ENCODE measurements at regions not wholly inside any gene's neighbourhood (a gene's known extent, or its start where the extent isn't known, plus 50 kb on each side); places are given as distances from the start of the nearest gene placed in this dataset.
"Not testable (repeated sequence)": the region's sequence is repeated elsewhere in the genome, so short reads cannot be mapped to it uniquely, and the experiment has no call there.

DNA sequence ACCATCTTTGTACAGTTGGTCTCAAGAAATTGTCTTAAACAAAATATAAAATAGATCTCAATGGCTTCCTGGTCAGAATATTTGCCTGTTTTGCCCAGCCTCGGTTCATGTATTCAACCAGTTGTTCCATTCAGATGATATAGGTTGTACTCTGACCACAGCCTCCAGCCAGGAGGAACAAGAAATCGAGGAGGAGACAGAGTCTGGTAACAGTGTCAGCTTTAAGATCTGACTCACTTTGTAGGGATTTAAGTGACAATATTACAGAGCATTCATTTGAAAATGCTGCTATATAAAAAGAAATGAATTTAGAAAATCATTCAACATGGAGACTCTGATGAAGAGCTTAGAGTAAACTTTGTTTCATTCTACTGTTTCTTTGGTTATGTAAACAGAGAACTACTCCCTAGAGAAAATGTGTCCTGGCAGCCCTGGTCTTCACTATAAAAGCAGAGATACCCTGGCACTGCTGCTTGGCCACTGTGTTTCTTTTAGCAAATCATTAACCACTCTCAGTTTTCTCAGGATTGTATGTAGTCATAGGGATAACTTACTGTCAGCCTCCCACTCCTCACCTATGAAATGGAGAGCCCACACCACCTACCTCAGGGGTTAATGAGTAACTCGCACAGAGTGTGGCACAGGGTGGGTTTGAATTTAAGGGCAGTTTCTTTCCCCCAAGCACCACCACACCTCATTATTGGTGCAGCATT is 53.5 kb downstream of the PAGE2 start:
- DNase-seq: no peak

- DNase-seq: no peak
Measured at GRCh38 chrX:55142919-55143310, 54.1 kb downstream of the PAGE2 start.

DNA sequence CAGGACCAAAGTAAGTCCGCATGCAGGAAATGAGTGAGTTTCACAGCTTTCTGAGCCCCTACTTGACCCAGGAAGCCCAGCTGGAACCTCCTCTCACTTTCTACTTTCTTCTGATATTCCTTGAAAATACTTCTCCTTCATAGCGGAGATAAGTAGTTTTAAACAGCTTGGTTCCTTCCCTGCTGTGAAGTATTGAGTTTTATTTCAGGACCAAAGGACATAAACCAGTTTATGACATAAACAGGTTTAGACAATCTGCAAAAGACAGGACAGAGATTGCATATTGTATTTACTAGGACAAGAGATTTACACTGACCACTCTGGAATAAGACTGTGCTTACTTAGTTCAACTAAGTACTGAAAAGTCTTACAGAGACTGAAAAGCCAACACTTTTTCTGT is 54.8 kb downstream of the PAGE2 start:
- no peak for DNase-seq

- no peak for DNase-seq
Measured at GRCh38 chrX:55144697-55145096, 55.9 kb downstream of the PAGE2 start.

GRCh38 chrX:55149242-55149641 is 60.4 kb downstream of the PAGE2 start:
- no peak for DNase-seq

GRCh38 chrX:55151199-55151598 is 62.4 kb downstream of the PAGE2 start:
- no peak for DNase-seq

- DNase-seq: no peak
Measured at GRCh38 chrX:55159551-55159950, 60.6 kb upstream of the PAGE5 start.

DNA sequence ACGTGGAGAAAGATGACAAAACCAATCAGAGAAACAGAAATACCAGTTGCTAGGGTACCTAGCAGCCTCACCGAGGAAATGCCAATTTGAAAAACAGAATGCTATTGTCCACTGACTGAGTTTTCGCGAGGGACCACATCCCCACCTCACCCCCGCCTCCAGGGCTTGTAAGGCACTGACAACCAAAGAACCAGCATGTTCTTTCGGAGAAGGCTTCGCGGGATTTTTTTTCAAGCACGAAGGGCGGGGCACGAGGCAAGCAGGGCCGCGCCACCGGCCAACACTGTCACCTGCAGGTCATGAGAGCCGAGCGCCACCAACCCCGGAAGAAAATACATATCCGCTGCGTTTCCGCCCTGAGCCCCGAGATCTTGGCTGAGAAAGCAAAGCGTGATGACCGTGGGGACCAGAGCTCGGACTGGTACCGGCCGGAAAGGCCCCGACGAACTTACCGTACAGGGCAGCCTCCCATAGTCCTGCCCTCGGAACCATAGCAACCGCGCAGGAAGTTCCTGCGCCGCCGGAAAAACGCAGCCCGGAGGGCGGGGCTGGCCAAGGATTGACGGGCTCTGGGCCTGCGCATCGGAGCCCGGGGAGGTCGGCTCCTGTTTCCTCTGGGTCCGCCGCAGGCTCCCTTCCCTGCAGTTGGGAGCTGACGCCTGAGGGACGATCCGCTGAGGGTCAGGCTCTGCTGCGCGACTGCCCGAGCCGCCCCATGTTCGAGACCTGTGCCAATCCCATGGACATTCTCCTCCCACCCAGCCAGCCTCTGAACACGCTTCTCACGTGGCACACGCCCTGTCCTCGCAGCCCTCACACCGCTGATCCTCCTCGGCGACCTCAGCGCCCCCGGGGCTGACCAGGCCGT is 59.2 kb upstream of the PAGE5 start:
- peak; percentile 86 to 97 (median 94) for DNase-seq

- DNase-seq: no peak
Measured at GRCh38 chrX:55161581-55161980, 58.6 kb upstream of the PAGE5 start.

DNA sequence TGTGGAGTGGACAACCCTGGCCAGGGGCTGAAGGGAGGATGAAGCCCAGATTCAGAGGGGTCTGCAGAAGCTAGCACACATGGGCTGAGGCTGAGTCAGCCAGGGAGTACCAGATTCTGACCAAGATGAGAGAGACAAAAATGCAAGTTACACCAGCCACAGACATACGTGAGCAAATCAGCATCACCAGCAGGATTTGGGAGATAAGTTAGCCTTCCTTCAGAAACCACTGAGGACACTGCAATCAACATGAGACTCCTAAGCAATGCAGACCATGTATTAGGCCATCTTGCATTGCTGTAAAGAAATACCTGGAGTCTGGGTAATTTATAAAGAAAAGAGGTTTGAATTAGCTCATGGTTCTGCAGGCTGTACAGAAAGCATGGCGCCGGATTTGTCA is 57.0 kb upstream of the PAGE5 start:
- no peak for DNase-seq

DNA sequence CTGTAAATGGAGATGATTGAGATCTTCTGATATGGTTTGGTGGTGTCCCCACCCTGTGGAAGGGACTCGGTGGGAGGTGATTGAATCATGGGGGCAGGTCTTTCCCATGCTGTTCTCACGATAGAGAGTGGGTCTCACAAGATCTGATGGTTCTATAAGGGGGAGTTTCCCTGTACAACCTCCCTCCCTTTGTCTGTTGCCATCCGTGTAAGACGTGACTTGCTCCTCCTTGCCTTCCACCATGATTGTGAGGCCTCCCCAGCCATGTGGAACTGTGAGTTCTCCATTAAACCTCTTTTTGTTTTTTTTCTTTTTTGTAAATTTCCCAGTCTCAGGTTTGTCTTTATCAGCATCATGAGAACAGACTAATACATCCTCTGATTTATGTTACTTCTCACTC is 55.1 kb upstream of the PAGE5 start:
- not testable (repeated sequence) for DNase-seq

DNA sequence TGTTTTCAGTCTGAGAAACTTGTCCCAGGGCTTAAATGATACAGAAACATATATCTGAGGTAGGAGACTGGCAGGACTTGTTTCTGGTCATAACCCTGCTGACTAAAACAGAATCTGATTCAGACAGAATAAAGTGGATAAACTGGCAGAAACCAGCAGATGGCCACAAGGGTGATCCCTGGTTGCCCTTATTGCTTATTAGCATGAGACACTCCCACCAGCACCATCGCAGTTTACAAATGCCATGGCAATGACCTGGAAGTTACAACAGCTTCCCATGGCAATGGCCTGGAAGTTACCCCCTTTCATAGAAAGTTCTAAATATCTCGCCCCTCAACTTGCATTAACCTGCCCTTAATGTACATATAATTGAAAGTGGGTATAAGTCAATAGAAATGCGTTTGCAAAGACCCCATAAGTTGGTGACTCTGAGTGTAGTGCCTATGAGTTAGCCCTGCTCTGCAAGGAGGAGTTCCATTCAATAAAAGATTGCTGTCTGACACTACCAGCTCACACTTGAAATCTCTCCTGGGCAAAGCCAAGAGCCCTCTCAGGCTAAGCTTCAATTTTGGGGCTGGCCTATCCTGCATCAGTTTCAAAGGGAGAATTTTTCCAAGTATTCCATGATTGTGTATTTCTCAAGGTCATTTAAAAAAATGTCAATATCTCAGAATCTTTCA is 52.9 kb upstream of the PAGE5 start:
- DNase-seq: no peak

- DNase-seq: no peak
Measured at GRCh38 chrX:55167901-55168300, 52.2 kb upstream of the PAGE5 start.

- DNase-seq: no peak
Measured at GRCh38 chrX:55169782-55170181, 50.4 kb upstream of the PAGE5 start.
